Thyroid gland (tissue), 4 donors: ENCODE measurements at regions not wholly inside any gene's neighbourhood (a gene's known extent, or its start where the extent isn't known, plus 50 kb on each side); places are given as distances from the start of the nearest gene placed in this dataset.

Source experiments
- DNase-seq, 2 donors: peaks; one replicate each; pipeline ENCODE4 v3.0.0-alpha.2; 2019
- H3K27ac ChIP-seq, 3 donors: fragments of 200-600 bp; sonication (generic); 1 replicate in 2 of 3; 2 replicates in 1 of 3; pipeline ENCODE4 v1.5.1; 2016 to 2019; ENCODE audit warnings: mild to moderate bottlenecking in 1 of 3, moderate library complexity in 1 of 3
- H3K27me3 ChIP-seq: fragments of 200-600 bp; sonication (generic); one replicate; pipeline ENCODE4 v1.5.1; 2019
- H3K36me3 ChIP-seq, 2 donors: fragments of 200-600 bp; sonication (generic); one replicate each; pipeline ENCODE4 v1.5.1; 2016 to 2019
- H3K4me1 ChIP-seq, 2 donors: fragments of 200-600 bp; sonication (generic); one replicate each; pipeline ENCODE4 v1.5.1; 2017 to 2019
- H3K4me3 ChIP-seq, 3 donors: fragments of 200-600 bp; sonication (generic); replicated peaks in 1 of 3; 1 replicate in 2 of 3; 2 replicates in 1 of 3; pipeline ENCODE4 v1.5.1; 2016; ENCODE audit warnings: mild to moderate bottlenecking in 1 of 3
- H3K9me3 ChIP-seq: fragments of 200-600 bp; sonication (generic); one replicate; pipeline ENCODE4 v1.5.1; 2017
- CTCF ChIP-seq, 6 experiments: fragments of 200-600 bp in 3 of 6; fragments of 450-650 bp in 3 of 6; sonication (generic) in 3 of 6; IDR thresholded peaks; one replicate each; pipeline ENCODE4 v1.5.1; 2016 to 2019; ENCODE audit warnings: antibody characterized with exemption in 6 of 6, mild to moderate bottlenecking in 2 of 6, inconsistent platforms in 1 of 6, moderate library complexity in 1 of 6
- POLR2A ChIP-seq, 2 donors: fragments of 450-650 bp; IDR thresholded peaks; one replicate each; pipeline ENCODE4 v1.6.1; 2017; ENCODE audit warnings: antibody characterized with exemption in 2 of 2, mild to moderate bottlenecking in 2 of 2, moderate library complexity in 1 of 2
- WGBS, 2 donors: methylation state at CpG; one replicate each; pipeline ENCODE4 v1.1.5; 2017; 5-methylcytosine and 5-hydroxymethylcytosine counted together
- intact Hi-C: fragments of 100-400 bp; cut with DNase I; formaldehyde crosslinking; loops from one replicate; pipeline ENCODE4 v1.15.1; 2023

GRCh38 chr20:42020316-42020715 is 402.1 kb upstream of the CHD6 start:
- Histone ChIP-seq H3K4me1 (no peaks in the 10 kb centered on the region), H3K27me3 (no peaks in the 10 kb centered on the region), H3K36me3 (no peaks in the 10 kb centered on the region), H3K9me3 (no peaks in the 10 kb centered on the region), H3K27ac (no peak overlapping the region), H3K4me3 (no peak overlapping the region)
- intact Hi-C loops = no loop called here
- DNase-seq = no peak
- 51 to 52% methylated on average over 4 of the region's 4 CpGs for WGBS, 2 donors
- no peak for TF ChIP-seq CTCF (IDR thresholded peaks at IDR 0.05)
- no peak for TF ChIP-seq POLR2A (IDR thresholded peaks at IDR 0.05)

- DNase-seq = no peak
- H3K27me3 ChIP-seq = no peaks in the 10 kb centered on the region
- no peak overlapping the region for H3K4me3 ChIP-seq
- no peaks in the 10 kb centered on the region for H3K36me3 ChIP-seq
- intact Hi-C loops = no loop called here
- TF ChIP-seq POLR2A (IDR thresholded peaks at IDR 0.05) (no peak), CTCF (IDR thresholded peaks at IDR 0.05) (no peak)
- H3K9me3 ChIP-seq = no peaks in the 10 kb centered on the region
- H3K27ac ChIP-seq = no peak overlapping the region
- H3K4me1 ChIP-seq = no peaks in the 10 kb centered on the region
Observed at GRCh38 chr20:42018979-42019378, 400.8 kb upstream of the CHD6 start.

GRCh38 chr20:42010090-42010489 is 391.9 kb upstream of the CHD6 start:
- H3K9me3 ChIP-seq = no peaks in the 10 kb centered on the region
- no peak for DNase-seq
- H3K36me3 ChIP-seq = no peaks in the 10 kb centered on the region
- intact Hi-C loops = no loop called here
- H3K27me3 ChIP-seq = no peaks in the 10 kb centered on the region
- TF ChIP-seq CTCF (IDR thresholded peaks at IDR 0.05) = no peak
- no peak for TF ChIP-seq POLR2A (IDR thresholded peaks at IDR 0.05)
- no peak overlapping the region for H3K4me3 ChIP-seq
- H3K4me1 ChIP-seq = no peaks in the 10 kb centered on the region
- 74 to 81% methylated on average over 3 of the region's 3 CpGs for WGBS, 2 donors
- no peak overlapping the region for H3K27ac ChIP-seq

- intact Hi-C loops = no loop called here
- no peak for TF ChIP-seq POLR2A (IDR thresholded peaks at IDR 0.05)
- TF ChIP-seq CTCF (IDR thresholded peaks at IDR 0.05) = no peak
- Histone ChIP-seq H3K27ac (no peak overlapping the region), H3K4me1 (no peaks in the 10 kb centered on the region), H3K4me3 (no peak overlapping the region), H3K36me3 (no peaks in the 10 kb centered on the region), H3K27me3 (no peaks in the 10 kb centered on the region), H3K9me3 (no peaks in the 10 kb centered on the region)
- 78 to 83% methylated on average over 4 of the region's 4 CpGs for WGBS, 2 donors
- no peak for DNase-seq
Observed at GRCh38 chr20:42007251-42007650, 389.1 kb upstream of the CHD6 start.

GRCh38 chr20:42005211-42005610 is 387.0 kb upstream of the CHD6 start:
- H3K9me3 ChIP-seq = no peaks in the 10 kb centered on the region
- H3K4me1 ChIP-seq = no peaks in the 10 kb centered on the region
- no peaks in the 10 kb centered on the region for H3K27me3 ChIP-seq
- no peak overlapping the region for H3K4me3 ChIP-seq
- intact Hi-C loops = no loop called here
- H3K27ac ChIP-seq = no peak overlapping the region
- TF ChIP-seq POLR2A (IDR thresholded peaks at IDR 0.05) (no peak), CTCF (IDR thresholded peaks at IDR 0.05) (no peak)
- DNase-seq = no peak
- no peaks in the 10 kb centered on the region for H3K36me3 ChIP-seq
